Left lobe of liver (tissue), 2 donors: ENCODE measurements at regions not wholly inside any gene's neighbourhood (a gene's known extent, or its start where the extent isn't known, plus 50 kb on each side); places are given as distances from the start of the nearest gene placed in this dataset.
A peak's percentile ranks its signal among the peaks of the same experiment; 100 is the strongest.
"Not testable (repeated sequence)": the region's sequence is repeated elsewhere in the genome, so short reads cannot be mapped to it uniquely, and the experiment has no call there.

Source experiments
- ATAC-seq: fragments of 200-7000 bp; cut with Tn5 transposase; one replicate; pipeline ENCODE4 v1.9.1; 2020; ENCODE audit warnings: mild to moderate bottlenecking, moderate library complexity
- DNase-seq: peaks from one replicate; pipeline ENCODE4 v3.0.0-alpha.2; 2020; ENCODE audit warnings: low spot score
- donor health status: DM: no; HTN: no; CAD: no; lungs with moderate emphysema.
- donor health status: DM: no; HTN: yes; CAD: no.

GRCh38 chr3:124303305-124303910, 311.5 kb upstream of the ROPN1 start:
- ATAC-seq (no peak), DNase-seq (no peak)

GRCh38 chr3:124306665-124307064, 314.7 kb upstream of the ROPN1 start:
- ATAC-seq, result no peak

GRCh38 chr3:124313621-124314020, 321.7 kb upstream of the ROPN1 start:
- no peak for DNase-seq
- ATAC-seq, result no peak

More at GRCh38 chr3:124306665-124307064, 314.7 kb upstream of the ROPN1 start:
- no peak for DNase-seq

GRCh38 chr3:124315215-124316033, 323.5 kb upstream of the ROPN1 start:
- no peak for ATAC-seq
- DNase-seq, result no peak

GRCh38 chr3:124316034-124316287, 324.0 kb upstream of the ROPN1 start:
- ATAC-seq (no peak), DNase-seq (no peak)

GRCh38 chr3:124318014-124318413, 326.1 kb upstream of the ROPN1 start:
- no peak for DNase-seq

GRCh38 chr3:124318656-124319055, 326.7 kb upstream of the ROPN1 start:
- ATAC-seq (no peak), DNase-seq (no peak)

More at GRCh38 chr3:124318014-124318413, 326.1 kb upstream of the ROPN1 start:
- ATAC-seq, result no peak

- no peak for ATAC-seq
Observed at GRCh38 chr3:124320976-124321375, 329.1 kb upstream of the ROPN1 start.

GRCh38 chr3:124322309-124322880, 330.5 kb upstream of the ROPN1 start:
- DNase-seq, result no peak
- ATAC-seq, result no peak

More at GRCh38 chr3:124320976-124321375, 329.1 kb upstream of the ROPN1 start:
- no peak for DNase-seq

- DNase-seq, result no peak
Observed at GRCh38 chr3:124322966-124323365, 331.0 kb upstream of the ROPN1 start.

GRCh38 chr3:124325248-124325647, 333.3 kb upstream of the ROPN1 start:
- ATAC-seq, result no peak
- no peak for DNase-seq

More at GRCh38 chr3:124322966-124323365, 331.0 kb upstream of the ROPN1 start:
- no peak for ATAC-seq

GRCh38 chr3:124329723-124330122, 337.8 kb upstream of the ROPN1 start:
- ATAC-seq (no peak), DNase-seq (no peak)

GRCh38 chr3:124333931-124334640, 342.2 kb upstream of the ROPN1 start:
- ATAC-seq (no peak), DNase-seq (no peak)

- ATAC-seq (no peak), DNase-seq (no peak)
Observed at GRCh38 chr3:124336067-124336656, 344.2 kb upstream of the ROPN1 start.

GRCh38 chr3:124345845-124346244, 353.9 kb upstream of the ROPN1 start:
- no peak for ATAC-seq
- DNase-seq, result no peak

GRCh38 chr3:124346487-124346886, 354.6 kb upstream of the ROPN1 start:
- DNase-seq (no peak), ATAC-seq (no peak)

GRCh38 chr3:124347418-124347817, 355.5 kb upstream of the ROPN1 start:
- DNase-seq, result no peak

GRCh38 chr3:124348555-124348954, 356.6 kb upstream of the ROPN1 start:
- DNase-seq, result not testable (repeated sequence)

More at GRCh38 chr3:124347418-124347817, 355.5 kb upstream of the ROPN1 start:
- peak; percentile 30 for ATAC-seq

GRCh38 chr3:124351430-124352148, 359.7 kb upstream of the ROPN1 start:
- peak; percentile 98 for ATAC-seq
- no peak for DNase-seq

More at GRCh38 chr3:124348555-124348954, 356.6 kb upstream of the ROPN1 start:
- not testable (repeated sequence) for ATAC-seq

GRCh38 chr3:124352149-124352539, 360.2 kb upstream of the ROPN1 start:
- ATAC-seq (no peak), DNase-seq (no peak)
